HG03575 (cell line): ENCODE measurements at regions not wholly inside any gene's neighbourhood (a gene's known extent, or its start where the extent isn't known, plus 50 kb on each side); places are given as distances from the start of the nearest gene placed in this dataset.

Experiments used
- ATAC-seq: cut with Tn5 transposase; IDR thresholded peaks from one replicate; pipeline ENCODE4 v1.9.1; 2021; ENCODE audit not compliant: unreplicated experiment, insufficient number of reproducible peaks, low FRiP score; ENCODE audit errors: extremely low read depth

DNA sequence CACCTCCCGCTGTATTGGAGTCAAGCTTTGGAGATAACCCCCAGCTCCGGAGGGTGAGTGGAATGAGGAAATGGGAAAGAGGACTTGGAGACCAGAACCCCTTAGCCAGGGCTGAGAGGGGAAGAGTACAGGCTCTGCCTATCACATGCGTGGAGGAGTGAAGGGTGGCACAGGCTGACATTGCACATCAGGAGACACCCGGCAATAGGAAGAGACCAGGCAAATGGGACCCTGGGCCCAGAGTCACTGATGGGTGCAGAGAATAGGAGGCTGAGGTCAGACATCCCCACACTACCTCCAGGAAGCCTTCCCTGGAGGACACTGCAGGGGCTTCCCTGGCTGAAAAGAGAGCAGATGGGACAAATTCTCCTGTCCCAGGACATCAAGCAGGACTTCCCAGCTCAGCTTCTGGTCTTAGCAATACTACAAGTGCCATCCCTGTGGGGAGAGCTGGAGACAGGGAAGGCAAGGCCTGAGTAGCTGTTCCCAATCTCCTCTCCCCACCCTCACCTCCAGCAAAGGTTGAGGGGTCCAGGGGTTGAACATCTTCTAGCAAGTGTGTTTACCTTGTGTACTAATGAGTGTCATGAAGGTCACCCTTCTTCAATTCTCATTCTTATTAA is 160.7 kb downstream of the BUD13 start:
- no peak for ATAC-seq

DNA sequence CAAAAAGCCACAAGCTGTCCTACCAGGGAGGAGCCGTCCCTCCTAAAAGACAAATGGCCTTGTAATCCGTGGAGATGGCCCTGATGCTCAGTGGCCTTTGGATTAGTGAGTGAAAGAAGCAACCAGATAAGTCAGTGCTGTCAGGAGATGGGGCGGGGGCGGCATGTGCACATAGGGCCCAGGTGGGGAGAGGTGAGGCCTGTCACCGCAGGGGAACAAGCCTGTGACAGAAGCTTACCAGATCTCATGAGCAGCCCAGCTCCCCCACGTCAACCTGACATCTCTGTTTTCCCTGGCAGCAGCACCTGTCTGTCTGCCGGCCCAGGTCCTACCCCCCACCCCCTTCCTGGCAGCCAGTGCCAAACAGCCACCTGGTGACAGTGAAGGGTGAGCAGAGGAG is 162.6 kb downstream of the BUD13 start:
- ATAC-seq = no peak

DNA sequence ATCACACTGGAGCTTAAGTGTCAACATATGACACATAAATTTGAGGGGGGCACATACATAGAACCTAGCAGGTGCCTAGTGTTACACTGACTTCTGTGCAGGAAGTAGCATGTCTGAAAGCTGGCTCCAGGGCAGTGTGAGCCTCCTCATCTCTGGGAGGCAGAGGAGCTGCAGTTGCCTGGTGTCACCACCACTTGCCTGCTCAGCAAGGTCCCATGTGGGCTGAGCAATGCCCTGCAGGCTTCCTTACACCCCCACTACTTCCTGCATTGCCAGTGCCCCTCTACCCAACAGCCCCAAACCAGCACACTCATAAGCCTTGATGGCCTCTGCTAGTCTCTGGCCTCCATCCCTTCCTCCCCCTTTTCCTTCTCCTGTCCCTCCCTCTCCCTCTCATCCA is 165.8 kb downstream of the BUD13 start:
- no peak for ATAC-seq

DNA sequence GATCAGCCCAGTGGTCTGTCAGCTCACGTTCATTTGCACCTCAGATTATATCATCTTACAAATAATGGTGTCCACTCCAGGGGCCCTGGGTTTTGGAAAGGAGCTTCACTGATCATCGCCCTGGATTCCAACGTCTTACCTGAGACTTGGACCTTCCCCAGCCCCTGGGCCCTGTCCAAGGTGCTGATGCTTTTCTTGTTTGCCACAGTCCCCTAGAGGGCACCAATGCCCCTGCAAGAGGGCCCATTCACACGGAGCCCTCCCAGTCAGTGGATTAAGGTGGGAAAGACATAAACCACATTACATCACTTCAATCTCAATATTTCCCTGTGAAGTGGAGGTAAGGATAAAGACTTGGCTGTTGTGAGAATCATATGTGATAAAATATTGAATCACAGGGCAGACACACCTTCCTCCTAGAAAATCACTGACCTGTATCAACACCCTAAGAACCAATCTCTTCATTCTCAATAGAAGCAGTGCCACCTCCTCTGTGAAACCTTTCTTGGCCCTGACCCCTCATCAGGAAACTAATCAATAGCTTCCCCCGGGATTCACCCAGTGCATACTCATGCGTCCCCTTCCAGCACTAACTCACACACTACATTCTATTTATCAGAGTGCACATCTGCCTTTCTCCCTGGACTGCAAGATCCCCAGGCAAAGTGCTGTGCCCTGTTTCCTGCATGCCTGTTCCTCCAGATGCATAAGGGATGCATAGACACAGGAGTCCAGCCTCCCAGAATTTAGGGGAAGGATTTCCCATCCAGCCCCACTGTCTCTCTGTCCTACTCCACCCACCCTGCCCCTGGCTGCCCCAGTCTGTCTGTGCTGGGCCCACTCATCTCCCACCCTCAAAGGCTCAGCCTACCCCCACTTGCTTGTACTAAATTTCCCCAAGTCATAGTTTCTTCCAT is 167.0 kb downstream of the BUD13 start:
- no peak for ATAC-seq

DNA sequence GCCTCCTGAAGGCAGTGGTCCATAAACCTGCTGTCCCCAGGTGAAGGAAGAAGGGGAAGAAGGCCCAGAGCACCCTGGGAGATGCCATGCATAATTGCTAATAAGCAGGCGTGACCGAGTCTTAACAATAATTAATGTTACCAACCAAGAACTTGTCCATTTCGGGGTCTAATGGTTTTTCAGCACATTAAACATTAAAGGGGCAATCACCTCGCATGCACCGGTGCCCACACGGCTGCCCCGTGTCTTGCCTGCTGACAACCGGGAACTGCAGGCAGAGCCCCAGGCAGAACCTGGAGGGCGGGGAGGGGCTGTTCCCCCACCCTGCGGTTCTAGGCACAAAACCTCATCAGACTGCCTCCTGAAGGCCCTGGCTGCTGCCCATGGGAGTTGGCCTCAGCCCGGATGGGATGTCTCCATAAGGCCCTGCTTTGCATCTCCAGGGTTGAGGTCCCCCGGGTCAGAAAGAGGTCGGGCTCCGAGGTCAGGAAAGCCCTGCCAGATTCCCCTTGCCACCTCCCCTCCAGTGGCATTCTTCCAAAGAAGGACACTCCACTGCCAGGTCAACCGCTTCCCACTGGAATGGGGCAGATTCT is 169.0 kb downstream of the BUD13 start:
- no peak for ATAC-seq

DNA sequence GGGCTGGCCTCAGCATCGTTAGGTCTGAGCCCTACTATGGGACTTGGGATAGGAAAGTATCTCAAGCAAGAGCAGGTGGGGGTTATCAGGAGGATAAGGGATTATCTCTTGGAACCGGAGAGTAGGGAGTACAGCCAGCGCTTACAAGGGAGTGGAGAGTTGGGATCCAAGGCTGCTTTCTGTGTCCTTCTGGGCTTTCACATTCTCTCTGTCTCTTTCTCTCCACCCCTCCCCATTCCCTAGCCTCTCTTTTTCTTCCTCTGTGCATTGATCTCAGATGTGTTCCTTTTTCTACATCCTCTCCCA is 170.2 kb downstream of the BUD13 start:
- no peak for ATAC-seq

DNA sequence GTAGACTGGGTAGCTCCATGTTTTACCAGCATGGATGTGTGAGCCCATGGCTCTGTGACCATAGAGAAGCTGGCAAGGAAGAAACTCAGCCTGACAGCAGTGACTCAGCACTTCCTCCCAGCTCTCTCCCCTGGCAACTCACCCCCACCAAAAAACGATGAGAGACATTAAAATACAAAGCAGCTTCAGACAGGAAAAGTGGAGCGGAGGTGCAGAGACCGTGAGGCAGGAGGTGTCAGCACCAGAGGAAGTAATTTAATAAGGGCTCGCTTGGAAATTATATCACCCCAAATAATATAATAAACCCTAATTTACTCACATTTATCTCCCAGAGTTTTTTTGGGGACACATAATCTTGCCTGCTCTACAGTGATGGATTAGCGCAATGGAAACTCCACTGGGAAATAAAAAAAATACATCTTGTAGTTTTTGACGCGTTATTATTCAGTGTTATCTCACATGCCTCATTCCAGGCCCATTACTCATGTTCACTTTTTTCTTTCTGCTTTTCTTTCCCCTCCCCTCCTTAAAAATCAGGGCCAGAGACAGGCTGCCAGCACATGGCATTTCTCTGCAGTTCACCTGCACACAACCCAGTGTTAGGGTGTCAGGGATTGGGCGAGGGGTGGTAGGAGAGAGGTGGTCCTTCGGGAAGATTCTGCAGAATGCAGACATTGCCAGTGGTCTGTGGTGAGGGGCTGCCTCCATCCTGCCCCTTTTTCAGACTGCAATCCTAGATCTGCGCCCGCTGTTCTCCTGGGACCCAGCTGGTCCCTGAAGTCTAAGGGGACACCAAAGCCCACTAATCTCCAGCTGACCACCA is 170.8 kb downstream of the BUD13 start:
- no peak for ATAC-seq

DNA sequence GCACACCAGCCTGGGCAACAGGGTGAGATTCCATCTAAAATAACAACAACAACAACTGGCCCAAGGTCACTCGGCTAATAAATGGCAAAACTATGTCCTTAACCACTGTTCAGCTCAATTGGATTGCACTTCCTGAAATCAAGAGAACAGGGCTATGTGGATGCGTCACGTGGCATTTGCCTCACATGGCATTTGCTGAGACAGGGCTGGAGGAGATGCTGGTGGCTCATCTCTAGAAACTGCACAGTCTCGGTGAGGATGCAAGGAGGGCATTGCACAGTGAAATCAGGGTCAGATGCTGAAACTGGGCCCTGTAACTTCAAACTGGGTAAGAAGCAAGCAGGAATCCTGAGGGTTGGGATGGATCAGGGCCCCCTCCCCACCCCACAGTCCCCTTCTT is 171.9 kb downstream of the BUD13 start:
- no peak for ATAC-seq

DNA sequence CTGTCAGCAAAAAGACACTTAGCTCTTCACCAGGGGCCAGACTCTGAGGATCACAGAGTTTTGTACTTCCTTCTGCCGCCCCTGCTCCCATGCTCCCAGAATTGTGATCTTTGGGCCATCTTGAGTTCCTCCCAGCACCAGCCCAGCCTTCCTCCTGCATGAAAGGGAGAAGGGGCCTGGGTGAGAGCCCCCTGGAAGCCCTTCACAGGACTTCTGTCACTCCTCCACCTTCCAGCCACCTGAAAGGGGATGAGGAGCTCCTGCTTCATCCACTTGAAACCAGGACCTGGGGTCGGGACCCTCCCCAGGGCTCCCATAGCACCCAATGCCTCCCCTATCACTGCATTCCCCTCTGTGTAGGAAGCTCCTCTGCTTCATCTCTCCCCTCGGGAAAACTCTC is 174.2 kb downstream of the BUD13 start:
- no peak for ATAC-seq

DNA sequence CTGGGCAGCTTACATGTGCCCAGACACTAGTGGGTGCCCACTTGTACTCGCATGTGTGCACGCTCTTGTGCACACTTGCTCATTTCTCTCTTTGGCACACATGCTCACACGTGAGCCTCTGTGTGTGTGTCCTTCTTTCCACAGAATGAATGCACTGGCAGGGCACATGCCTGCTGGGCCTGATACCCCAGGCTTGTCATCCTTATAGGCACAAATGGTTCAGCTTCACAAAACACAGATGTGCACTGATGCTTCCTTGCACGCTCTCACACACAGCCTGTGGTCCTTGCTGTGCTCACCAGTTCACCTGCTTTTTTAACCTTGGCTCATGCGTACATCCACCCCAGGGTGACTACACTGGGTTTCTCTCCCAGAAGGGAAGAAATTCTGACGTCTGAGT is 174.8 kb downstream of the BUD13 start:
- ATAC-seq = no peak

DNA sequence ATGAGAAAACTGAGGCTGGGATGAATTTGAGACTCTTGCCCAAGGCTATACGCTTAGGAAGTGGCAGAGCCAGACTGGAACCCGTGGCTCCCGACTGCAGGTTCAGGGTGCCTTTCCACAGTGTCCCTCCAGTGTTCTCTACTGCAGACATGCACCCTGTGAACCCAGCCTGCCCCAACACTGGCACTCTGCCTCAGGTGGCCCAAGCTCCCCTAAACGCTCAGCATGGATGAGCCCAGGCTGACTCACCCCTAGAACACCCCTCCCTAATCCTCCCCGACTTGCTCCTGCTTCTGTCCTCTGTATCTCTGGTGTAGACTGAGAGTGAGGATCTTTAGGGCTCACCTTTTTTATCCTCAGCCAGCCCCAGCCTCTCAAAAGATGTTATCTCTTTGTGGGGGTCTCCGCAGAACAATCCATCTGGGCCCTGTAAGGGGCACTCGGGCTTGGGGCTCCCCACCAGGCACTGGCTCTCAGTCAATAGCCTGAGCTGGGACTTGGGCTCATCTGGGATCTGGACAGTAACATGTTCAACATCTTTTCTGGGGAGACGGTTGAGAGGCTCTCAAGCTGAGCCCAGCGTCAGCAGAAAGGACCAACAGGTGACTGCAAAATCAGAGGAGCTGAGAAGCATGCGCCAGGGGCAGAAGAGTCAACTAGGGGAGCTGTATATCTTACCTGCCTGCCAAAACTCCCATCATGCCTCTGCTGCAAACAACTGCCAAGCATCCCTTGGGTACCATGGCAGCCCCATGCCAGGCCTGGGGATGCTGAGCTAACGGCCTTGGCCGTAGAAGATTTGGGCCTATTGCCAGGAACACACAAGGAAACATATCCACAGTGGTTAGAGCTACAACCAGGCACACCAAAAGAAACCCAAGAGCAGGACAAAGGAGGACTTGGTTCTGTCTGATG is 176.2 kb downstream of the BUD13 start:
- ATAC-seq = no peak

DNA sequence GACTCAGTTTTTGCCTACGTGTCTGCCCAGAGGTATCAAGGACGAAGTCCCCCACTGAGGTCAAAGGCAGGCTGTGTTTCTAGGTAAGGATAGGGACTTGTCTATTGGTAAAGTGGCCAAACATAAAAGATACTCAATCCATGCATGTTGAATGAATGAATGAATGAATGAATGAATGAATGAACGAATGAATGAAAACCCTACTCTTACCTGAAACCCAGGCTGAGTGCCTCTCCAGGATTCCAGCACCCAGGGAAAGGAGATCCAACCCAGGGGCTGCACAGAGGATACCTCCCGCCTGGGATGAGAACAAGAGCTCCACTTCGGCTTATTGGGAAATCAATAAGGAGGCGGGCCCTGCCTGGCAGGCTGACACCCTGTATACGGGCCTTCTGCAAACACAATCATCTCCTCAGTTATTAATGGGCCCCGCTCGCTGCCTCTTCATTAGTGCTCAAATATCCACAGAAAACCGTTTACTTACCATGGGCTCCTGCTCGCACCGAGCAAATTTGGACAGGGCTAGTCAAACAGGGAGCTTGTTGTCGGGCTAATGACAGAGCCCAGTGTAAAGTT is 177.4 kb downstream of the BUD13 start:
- no peak for ATAC-seq

DNA sequence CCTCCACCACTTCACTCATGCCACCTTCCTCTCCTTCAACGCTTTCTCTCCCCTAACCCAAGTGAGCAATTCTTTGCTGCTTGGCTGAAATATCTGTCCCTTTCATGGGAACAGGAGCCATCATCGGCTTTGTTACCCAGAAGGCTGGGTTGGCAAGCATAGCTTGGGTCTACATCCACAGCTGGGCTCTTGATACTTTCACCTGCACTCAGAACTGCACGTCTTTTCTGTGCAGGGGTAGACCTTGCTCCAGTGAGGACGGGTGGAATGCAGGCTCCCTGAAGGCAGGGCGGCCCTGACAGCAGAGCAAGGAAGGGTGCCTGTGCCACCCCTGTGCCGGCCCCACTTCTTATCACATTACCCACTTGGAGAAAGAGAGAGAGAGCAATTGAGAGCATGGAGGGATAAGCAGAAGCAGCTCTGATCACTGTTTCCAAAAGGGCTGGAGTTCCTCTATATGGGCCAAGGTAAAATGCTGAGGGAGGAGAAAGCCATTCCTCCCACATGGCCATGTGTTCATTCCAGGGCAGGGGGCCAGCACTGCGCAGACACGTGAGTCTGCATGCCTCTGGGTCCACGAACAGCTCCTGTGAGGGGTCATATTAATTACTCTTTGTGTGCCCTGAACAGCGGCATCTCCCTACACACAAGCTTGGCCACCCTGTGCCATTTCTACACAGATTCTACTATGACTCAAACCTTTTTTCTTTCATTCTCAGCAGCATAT is 181.8 kb downstream of the BUD13 start:
- ATAC-seq = no peak

DNA sequence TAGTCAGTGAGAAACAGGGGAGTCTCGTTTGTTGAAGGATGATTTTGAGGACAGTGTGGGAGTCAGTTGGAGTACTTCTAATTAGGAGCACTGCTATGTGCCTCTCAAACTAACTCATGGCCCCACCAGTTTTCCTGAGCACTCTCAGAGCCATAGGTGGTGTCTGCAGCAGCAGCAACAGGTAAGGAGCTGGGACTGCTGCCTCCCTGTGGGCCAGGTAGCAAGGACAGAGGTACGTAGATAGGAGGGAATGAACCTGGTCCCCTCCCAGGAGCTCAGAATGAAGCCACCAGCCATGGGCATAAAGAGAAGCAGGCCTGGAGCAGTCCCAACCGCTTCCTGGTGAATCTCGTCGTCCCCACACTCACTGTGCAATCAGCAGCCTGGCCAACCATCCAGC is 183.4 kb downstream of the BUD13 start:
- ATAC-seq = no peak

DNA sequence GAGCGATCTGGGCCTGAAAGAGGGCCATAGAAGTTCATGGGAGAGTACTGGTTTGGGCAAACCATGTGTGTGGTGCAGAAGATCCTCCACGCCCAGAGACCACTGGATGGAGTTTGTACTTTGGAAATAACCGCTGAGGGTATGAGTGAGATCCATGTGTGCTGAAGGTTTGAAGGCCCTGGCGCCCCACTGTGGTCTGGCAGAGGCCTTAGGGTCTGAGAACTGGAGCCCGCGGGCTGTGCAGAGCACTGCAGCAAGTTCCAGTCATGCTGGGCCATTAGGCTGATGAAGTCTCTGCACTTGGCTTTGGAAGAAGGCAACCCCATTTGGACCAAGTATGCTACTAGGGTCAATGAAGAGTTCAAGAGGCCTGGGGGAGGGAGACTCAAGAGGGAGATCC is 186.4 kb downstream of the BUD13 start:
- ATAC-seq = no peak

DNA sequence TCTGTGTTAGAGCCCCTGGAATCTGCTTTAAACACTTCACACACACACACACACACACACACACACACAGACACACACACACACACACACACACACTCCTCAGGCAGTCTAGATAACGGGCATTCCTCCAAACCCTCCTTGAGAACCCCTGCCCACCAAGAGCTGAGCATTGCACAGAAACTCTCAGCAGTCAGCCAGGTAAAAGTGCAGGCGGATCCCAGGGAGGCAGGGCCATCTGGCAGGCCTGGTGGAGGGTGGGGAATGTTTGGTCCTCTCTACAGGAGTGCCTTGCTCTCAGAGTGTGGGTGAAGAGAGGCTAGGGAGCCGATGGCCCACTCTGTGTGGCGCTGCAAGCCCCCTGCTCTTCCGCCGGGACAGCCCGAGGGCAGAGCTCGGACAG is 190.2 kb downstream of the BUD13 start:
- no peak for ATAC-seq

DNA sequence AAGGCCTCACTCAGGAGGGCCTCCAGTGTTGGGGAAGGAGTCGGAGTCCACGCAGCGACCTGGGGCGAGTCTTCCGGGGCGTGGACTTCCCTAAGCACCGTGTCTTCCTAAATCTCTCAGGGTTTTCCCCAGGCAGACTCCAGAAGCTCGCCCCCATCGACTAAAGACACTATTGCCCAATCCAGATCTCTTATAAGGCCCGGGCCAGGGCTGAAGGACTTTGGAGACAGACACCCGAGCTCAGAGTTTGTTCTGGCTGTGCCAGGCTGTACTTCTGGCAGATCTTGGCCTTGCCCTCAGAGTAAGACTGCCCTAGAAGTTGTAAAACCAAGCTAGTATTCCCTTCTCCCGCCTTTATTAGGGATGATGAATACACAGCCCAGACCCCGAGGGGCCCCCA is 191.4 kb downstream of the BUD13 start:
- no peak for ATAC-seq

DNA sequence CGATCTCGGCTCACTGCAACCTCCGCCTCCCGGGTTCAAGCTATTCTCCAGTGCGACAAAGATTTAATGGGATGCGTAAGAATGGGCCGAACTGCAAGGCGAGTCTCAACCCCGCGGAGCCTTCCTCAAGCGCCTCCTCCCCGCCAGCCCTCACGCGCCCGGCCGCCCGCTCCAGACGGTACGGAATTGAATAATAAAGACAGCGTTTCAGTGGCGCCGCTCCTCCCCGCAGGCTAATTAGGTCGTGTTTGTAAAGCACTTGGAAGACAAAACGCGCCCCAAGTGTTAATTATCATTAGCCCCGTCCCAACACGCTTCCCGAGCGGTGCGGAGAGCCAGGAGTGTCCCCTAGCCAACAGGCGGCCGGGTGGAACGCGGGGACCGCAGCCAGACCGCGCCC is 192.0 kb downstream of the BUD13 start:
- no peak for ATAC-seq
